ENCODE measurements at regions not wholly inside any gene's neighbourhood (a gene's known extent, or its start where the extent isn't known, plus 50 kb on each side); places are given as distances from the start of the nearest gene placed in this dataset.

- no peak overlapping the region for H3K4me3 ChIP-seq
These were observed 1363.3 kb downstream of the MAT2B start for GRCh38 chr5:164868761-164869160.

GRCh38 chr5:164869325-164869724 is 1363.9 kb downstream of the MAT2B start:
- H3F3A ChIP-seq (ENCODE audit: insufficient read depth) = no peaks in the 10 kb centered on the region
- no peaks in the 10 kb centered on the region for H3K4me1 ChIP-seq (ENCODE audit: insufficient read depth)
- H3K9me3 ChIP-seq (ENCODE audit: low read depth) = no peaks in the 10 kb centered on the region
- no peak overlapping the region for H3K27ac ChIP-seq
- no peak for TF ChIP-seq EZH2phosphoT487 (IDR thresholded peaks at IDR 0.05; ENCODE audit: insufficient read depth, low read depth)
- no peaks in the 10 kb centered on the region for H3K79me2 ChIP-seq (ENCODE audit: insufficient read depth)
- H4K20me1 ChIP-seq (ENCODE audit: insufficient read depth) = no peaks in the 10 kb centered on the region
- H3K4me2 ChIP-seq (ENCODE audit: unreplicated experiment) = no peak overlapping the region
- H3K36me3 ChIP-seq (ENCODE audit: low read depth) = no peaks in the 10 kb centered on the region
- DNase-seq = no peak
- no peak overlapping the region for H3K4me3 ChIP-seq
- WGBS, 2 experiments (ENCODE audit: low coverage in 1 of 2, low lambda C conversion rate in 2 of 2, missing lambda C conversion rate in 2 of 2) = 21 to 25% methylated on average over 4 of the region's 4 CpGs
- no peak overlapping the region for H2AFZ ChIP-seq
- in situ Hi-C loops (cut with MboI) = no loop called here
- no peaks in the 10 kb centered on the region for H3K9me2 ChIP-seq (ENCODE audit: insufficient read depth)
- no peak overlapping the region for H3K9ac ChIP-seq
- no peaks in the 10 kb centered on the region for H3K27me3 ChIP-seq (replicated peaks; ENCODE audit: insufficient read depth)

More at GRCh38 chr5:164868761-164869160, 1363.3 kb downstream of the MAT2B start:
- no peaks in the 10 kb centered on the region for H3K36me3 ChIP-seq (ENCODE audit: low read depth)
- H3K27ac ChIP-seq = no peak overlapping the region
- no peaks in the 10 kb centered on the region for H3K79me2 ChIP-seq (ENCODE audit: insufficient read depth)
- H4K20me1 ChIP-seq (ENCODE audit: insufficient read depth) = no peaks in the 10 kb centered on the region
- H2AFZ ChIP-seq = no peak overlapping the region
- no peaks in the 10 kb centered on the region for H3K27me3 ChIP-seq (replicated peaks; ENCODE audit: insufficient read depth)
- in situ Hi-C loops (cut with MboI) = no loop called here
- H3K4me2 ChIP-seq (ENCODE audit: unreplicated experiment) = no peak overlapping the region
- H3K9ac ChIP-seq = no peak overlapping the region
- DNase-seq = no peak
- H3F3A ChIP-seq (ENCODE audit: insufficient read depth) = no peaks in the 10 kb centered on the region
- H3K4me1 ChIP-seq (ENCODE audit: insufficient read depth) = no peaks in the 10 kb centered on the region
- H3K9me2 ChIP-seq (ENCODE audit: insufficient read depth) = no peaks in the 10 kb centered on the region
- no peaks in the 10 kb centered on the region for H3K9me3 ChIP-seq (ENCODE audit: low read depth)
- TF ChIP-seq EZH2 (IDR thresholded peaks at IDR 0.05; ENCODE audit: insufficient read depth, poor library complexity, severe bottlenecking) = no peak
- no peak for TF ChIP-seq EZH2phosphoT487 (IDR thresholded peaks at IDR 0.05; ENCODE audit: insufficient read depth, low read depth)

- TF ChIP-seq EZH2 (IDR thresholded peaks at IDR 0.05; ENCODE audit: insufficient read depth, poor library complexity, severe bottlenecking) = no peak
- no peak overlapping the region for H3K4me2 ChIP-seq (ENCODE audit: unreplicated experiment)
- H2AFZ ChIP-seq = no peak overlapping the region
- no peaks in the 10 kb centered on the region for H3K79me2 ChIP-seq (ENCODE audit: insufficient read depth)
- DNase-seq = no peak
- no peaks in the 10 kb centered on the region for H4K20me1 ChIP-seq (ENCODE audit: insufficient read depth)
- no peaks in the 10 kb centered on the region for H3K4me1 ChIP-seq (ENCODE audit: insufficient read depth)
- H3F3A ChIP-seq (ENCODE audit: insufficient read depth) = no peaks in the 10 kb centered on the region
- no peaks in the 10 kb centered on the region for H3K27me3 ChIP-seq (replicated peaks; ENCODE audit: insufficient read depth)
- WGBS, 2 experiments (ENCODE audit: low coverage in 1 of 2, low lambda C conversion rate in 2 of 2, missing lambda C conversion rate in 2 of 2) = 0% methylated on average over 1 of the region's 1 CpG
- H3K27ac ChIP-seq = no peak overlapping the region
- H3K9me2 ChIP-seq (ENCODE audit: insufficient read depth) = no peaks in the 10 kb centered on the region
- H3K36me3 ChIP-seq (ENCODE audit: low read depth) = no peaks in the 10 kb centered on the region
- no peak overlapping the region for H3K9ac ChIP-seq
- peaks cover 6% of the 10 kb centered on the region for H3K9me3 ChIP-seq (ENCODE audit: low read depth)
- in situ Hi-C loops (cut with MboI) = no loop called here
- no peak overlapping the region for H3K4me3 ChIP-seq
These were observed 1371.4 kb downstream of the MAT2B start for GRCh38 chr5:164876793-164877192.

- in situ Hi-C loops (cut with MboI) = no loop called here
These were observed 1376.0 kb downstream of the MAT2B start for GRCh38 chr5:164881442-164881841.

GRCh38 chr5:164885179-164885578 is 1379.8 kb downstream of the MAT2B start:
- H3F3A ChIP-seq (ENCODE audit: insufficient read depth) = no peaks in the 10 kb centered on the region
- H3K4me2 ChIP-seq (ENCODE audit: unreplicated experiment) = no peak overlapping the region
- H3K27me3 ChIP-seq (replicated peaks; ENCODE audit: insufficient read depth) = no peaks in the 10 kb centered on the region
- H3K36me3 ChIP-seq (ENCODE audit: low read depth) = no peaks in the 10 kb centered on the region
- TF ChIP-seq EZH2phosphoT487 (IDR thresholded peaks at IDR 0.05; ENCODE audit: insufficient read depth, low read depth) (no peak), EZH2 (IDR thresholded peaks at IDR 0.05; ENCODE audit: insufficient read depth, poor library complexity, severe bottlenecking) (no peak)
- H3K9me3 ChIP-seq (ENCODE audit: low read depth) = peaks cover 3% of the 10 kb centered on the region
- H3K9ac ChIP-seq = no peak overlapping the region
- H4K20me1 ChIP-seq (ENCODE audit: insufficient read depth) = no peaks in the 10 kb centered on the region
- H3K4me1 ChIP-seq (ENCODE audit: insufficient read depth) = no peaks in the 10 kb centered on the region
- H3K9me2 ChIP-seq (ENCODE audit: insufficient read depth) = no peaks in the 10 kb centered on the region
- in situ Hi-C loops (cut with MboI) = no loop called here
- H3K27ac ChIP-seq = no peak overlapping the region
- 18 to 24% methylated on average over 3 of the region's 3 CpGs for WGBS, 2 experiments (ENCODE audit: low coverage in 1 of 2, low lambda C conversion rate in 2 of 2, missing lambda C conversion rate in 2 of 2)
- no peak overlapping the region for H2AFZ ChIP-seq
- no peak overlapping the region for H3K4me3 ChIP-seq
- DNase-seq = no peak
- H3K79me2 ChIP-seq (ENCODE audit: insufficient read depth) = no peaks in the 10 kb centered on the region

More at GRCh38 chr5:164881442-164881841, 1376.0 kb downstream of the MAT2B start:
- 47 to 54% methylated on average over 12 of the region's 12 CpGs for WGBS, 2 experiments (ENCODE audit: low coverage in 1 of 2, low lambda C conversion rate in 2 of 2, missing lambda C conversion rate in 2 of 2)
- H3K36me3 ChIP-seq (ENCODE audit: low read depth) = no peaks in the 10 kb centered on the region
- no peak for DNase-seq
- no peak overlapping the region for H3K4me2 ChIP-seq (ENCODE audit: unreplicated experiment)
- no peak overlapping the region for H2AFZ ChIP-seq
- H3K9me3 ChIP-seq (ENCODE audit: low read depth) = peaks cover 3% of the 10 kb centered on the region
- TF ChIP-seq EZH2 (IDR thresholded peaks at IDR 0.05; ENCODE audit: insufficient read depth, poor library complexity, severe bottlenecking) = no peak
- TF ChIP-seq EZH2phosphoT487 (IDR thresholded peaks at IDR 0.05; ENCODE audit: insufficient read depth, low read depth) = no peak
- no peak overlapping the region for H3K4me3 ChIP-seq
- no peaks in the 10 kb centered on the region for H3K9me2 ChIP-seq (ENCODE audit: insufficient read depth)
- H3K9ac ChIP-seq = no peak overlapping the region
- no peaks in the 10 kb centered on the region for H3F3A ChIP-seq (ENCODE audit: insufficient read depth)
- H3K4me1 ChIP-seq (ENCODE audit: insufficient read depth) = no peaks in the 10 kb centered on the region
- H4K20me1 ChIP-seq (ENCODE audit: insufficient read depth) = no peaks in the 10 kb centered on the region
- H3K79me2 ChIP-seq (ENCODE audit: insufficient read depth) = no peaks in the 10 kb centered on the region
- no peaks in the 10 kb centered on the region for H3K27me3 ChIP-seq (replicated peaks; ENCODE audit: insufficient read depth)
- H3K27ac ChIP-seq = no peak overlapping the region
